Breast epithelium (tissue), 4 donors: ENCODE measurements at regions not wholly inside any gene's neighbourhood (a gene's known extent, or its start where the extent isn't known, plus 50 kb on each side); places are given as distances from the start of the nearest gene placed in this dataset.
"Not testable (repeated sequence)": the region's sequence is repeated elsewhere in the genome, so short reads cannot be mapped to it uniquely, and the experiment has no call there.

ENCODE experiments used
- DNase-seq, 2 donors: peaks; one replicate each; pipeline ENCODE4 v3.0.0-alpha.2; 2019; ENCODE audit warnings: low spot score in 2 of 2
- H3K27ac ChIP-seq, 2 donors: fragments of 200-600 bp; sonication (generic) in 1 of 2; one replicate each; pipeline ENCODE4 v1.5.1; 2016 to 2019; ENCODE audit warnings: mild to moderate bottlenecking in 1 of 2
- H3K27me3 ChIP-seq, 2 donors: fragments of 200-600 bp; sonication (generic) in 1 of 2; one replicate each; pipeline versions ENCODE4 v1.5.1 to v1.6.0; 2017 to 2019; ENCODE audit warnings: control low read depth in 1 of 2, mild to moderate bottlenecking in 1 of 2
- H3K36me3 ChIP-seq: fragments of 200-600 bp; one replicate; pipeline ENCODE4 v1.5.1; 2019
- H3K4me1 ChIP-seq, 2 donors: fragments of 200-600 bp; sonication (generic); one replicate each; pipeline ENCODE4 v1.5.1; 2016 to 2019; ENCODE audit warnings: control low read depth in 1 of 2
- H3K4me3 ChIP-seq, 3 donors: fragments of 200-600 bp; sonication (generic); 1 replicate in 2 of 3; 2 replicates in 1 of 3; pipeline ENCODE4 v1.5.1; 2016 to 2019; ENCODE audit warnings: mild to moderate bottlenecking in 3 of 3, moderate library complexity in 2 of 3
- H3K9me3 ChIP-seq, 2 donors: fragments of 200-600 bp; sonication (generic) in 1 of 2; one replicate each; pipeline ENCODE4 v1.5.1; 2016 to 2019; ENCODE audit warnings: control low read depth in 1 of 2
- CTCF ChIP-seq, 3 donors: fragments of 450-650 bp; IDR thresholded peaks; one replicate each; pipeline ENCODE4 v1.5.1; 2016 to 2017; ENCODE audit warnings: antibody characterized with exemption in 3 of 3, mild to moderate bottlenecking in 3 of 3, moderate library complexity in 3 of 3
- POLR2A ChIP-seq: fragments of 450-650 bp; IDR thresholded peaks from one replicate; pipeline ENCODE4 v1.6.1; 2016; ENCODE audit warnings: antibody characterized with exemption, mild to moderate bottlenecking, moderate library complexity
- POLR2AphosphoS5 ChIP-seq, 3 donors: sonication (generic); formaldehyde crosslinking; IDR thresholded peaks; one replicate each; pipeline ENCODE4 v1.6.1; 2017; ENCODE audit warnings: antibody characterized with exemption in 3 of 3
- intact Hi-C: fragments of 100-400 bp; cut with DNase I; formaldehyde crosslinking; loops from one replicate; pipeline ENCODE4 v1.15.1; 2023; ENCODE audit warnings: low total_unique reads

GRCh38 chr18:30440351-30440750 lies 602.2 kb downstream of the DSC3 start:
- Histone ChIP-seq H3K4me3 (no peak overlapping the region), H3K27me3 (no peaks in the 10 kb centered on the region), H3K36me3 (no peaks in the 10 kb centered on the region), H3K4me1 (no peaks in the 10 kb centered on the region), H3K9me3 (no peaks in the 10 kb centered on the region), H3K27ac (no peak overlapping the region)
- intact Hi-C loops = no loop called here
- TF ChIP-seq POLR2A (no peak), POLR2AphosphoS5 (IDR thresholded peaks at IDR 0.05) (no peak), CTCF (IDR thresholded peaks at IDR 0.05) (no peak)
- no peak for DNase-seq

GRCh38 chr18:30439174-30439573 lies 603.4 kb downstream of the DSC3 start:
- intact Hi-C loops = no loop called here
- Histone ChIP-seq H3K4me3 (no peak overlapping the region), H3K36me3 (no peaks in the 10 kb centered on the region), H3K4me1 (no peaks in the 10 kb centered on the region), H3K27me3 (no peaks in the 10 kb centered on the region), H3K9me3 (no peaks in the 10 kb centered on the region), H3K27ac (no peak overlapping the region)
- DNase-seq = no peak
- no peak for TF ChIP-seq POLR2AphosphoS5 (IDR thresholded peaks at IDR 0.05)
- no peak for TF ChIP-seq POLR2A
- TF ChIP-seq CTCF (IDR thresholded peaks at IDR 0.05) = no peak

- Histone ChIP-seq H3K9me3 (no peaks in the 10 kb centered on the region), H3K27me3 (no peaks in the 10 kb centered on the region), H3K36me3 (no peaks in the 10 kb centered on the region), H3K4me3 (no peak overlapping the region), H3K27ac (no peak overlapping the region), H3K4me1 (no peaks in the 10 kb centered on the region)
- no peak for TF ChIP-seq POLR2A
- TF ChIP-seq CTCF (IDR thresholded peaks at IDR 0.05) = no peak
- TF ChIP-seq POLR2AphosphoS5 (IDR thresholded peaks at IDR 0.05) = no peak
- no peak for DNase-seq
- intact Hi-C loops = no loop called here
These were observed 610.2 kb downstream of the DSC3 start for GRCh38 chr18:30432349-30432748.

GRCh38 chr18:30419399-30419798 lies 623.1 kb downstream of the DSC3 start:
- H3K9me3 ChIP-seq, intact Hi-C loops, H3K36me3 ChIP-seq, H3K4me1 ChIP-seq, H3K4me3 ChIP-seq, H3K27me3 ChIP-seq, DNase-seq, H3K27ac ChIP-seq: not testable (repeated sequence)

- Histone ChIP-seq H3K4me1 (no peaks in the 10 kb centered on the region), H3K36me3 (no peaks in the 10 kb centered on the region), H3K4me3 (no peak overlapping the region), H3K9me3 (peaks cover 0 to 5% of the 10 kb centered on the region in 2 donors), H3K27ac (no peak overlapping the region), H3K27me3 (no peaks in the 10 kb centered on the region)
- DNase-seq = no peak
- TF ChIP-seq POLR2A (no peak), CTCF (IDR thresholded peaks at IDR 0.05) (no peak), POLR2AphosphoS5 (IDR thresholded peaks at IDR 0.05) (no peak)
- intact Hi-C loops = no loop called here
These were observed 626.6 kb downstream of the DSC3 start for GRCh38 chr18:30415903-30416302.

GRCh38 chr18:30409120-30409519 lies 633.4 kb downstream of the DSC3 start:
- no peaks in the 10 kb centered on the region for H3K4me1 ChIP-seq
- intact Hi-C loops = no loop called here
- no peaks in the 10 kb centered on the region for H3K36me3 ChIP-seq
- H3K4me3 ChIP-seq = no peak overlapping the region
- TF ChIP-seq CTCF (IDR thresholded peaks at IDR 0.05) (no peak), POLR2AphosphoS5 (IDR thresholded peaks at IDR 0.05) (no peak), POLR2A (no peak)
- peaks cover 0 to 19% of the 10 kb centered on the region in 2 donors for H3K9me3 ChIP-seq
- H3K27me3 ChIP-seq = no peaks in the 10 kb centered on the region
- H3K27ac ChIP-seq = no peak overlapping the region
- DNase-seq = no peak
